NCI-H2081 treated with DMSO at 0.1 percent for 48 hours (cell line): ENCODE measurements at regions not wholly inside any gene's neighbourhood (a gene's known extent, or its start where the extent isn't known, plus 50 kb on each side); places are given as distances from the start of the nearest gene placed in this dataset.
"Not testable (repeated sequence)": the region's sequence is repeated elsewhere in the genome, so short reads cannot be mapped to it uniquely, and the experiment has no call there.

Experiments used
- DNase-seq: peaks from one replicate; lab custom pipeline; 2025; lab: John Stamatoyannopoulos, UW

DNA sequence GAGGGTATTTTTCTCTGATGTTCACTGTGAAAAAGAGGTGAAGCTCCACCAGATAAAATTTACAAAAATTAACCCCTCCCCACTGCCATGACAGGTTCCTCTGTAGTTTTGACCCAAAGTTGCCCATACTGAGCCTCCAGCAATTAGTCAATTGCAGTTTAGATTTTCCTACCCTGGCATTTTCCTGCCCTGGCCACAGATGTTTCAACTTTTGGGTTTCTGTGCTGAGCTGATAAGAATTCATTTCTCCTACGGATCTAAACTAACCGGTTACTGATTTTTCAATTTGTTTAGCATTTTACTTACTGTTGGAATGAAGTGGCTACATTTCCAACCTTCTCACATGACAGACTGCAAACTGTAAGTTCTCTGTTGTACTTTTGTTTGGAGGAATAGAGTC lies 1346.1 kb upstream of the EPHA6 start:
- DNase-seq: no peak

DNA sequence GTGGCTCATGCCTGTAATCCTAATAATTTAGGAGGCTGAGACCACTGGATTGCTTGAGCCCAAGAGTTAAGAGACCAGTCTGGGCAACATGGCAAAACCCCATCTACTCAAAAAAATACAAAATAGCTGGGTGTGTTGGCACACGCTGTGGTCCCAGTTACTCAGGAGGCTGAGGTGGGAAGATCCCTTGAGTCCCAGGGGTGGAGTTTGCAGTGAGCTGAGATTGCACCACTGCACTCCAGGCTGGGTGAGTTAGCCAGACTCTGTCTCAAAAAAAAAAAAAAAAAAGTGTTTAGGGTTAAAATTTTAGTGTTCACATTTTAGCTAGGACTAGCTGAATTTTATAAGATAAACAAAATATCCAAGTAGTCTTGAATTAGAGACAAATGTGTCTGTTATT lies 1340.1 kb upstream of the EPHA6 start:
- no peak for DNase-seq

DNA sequence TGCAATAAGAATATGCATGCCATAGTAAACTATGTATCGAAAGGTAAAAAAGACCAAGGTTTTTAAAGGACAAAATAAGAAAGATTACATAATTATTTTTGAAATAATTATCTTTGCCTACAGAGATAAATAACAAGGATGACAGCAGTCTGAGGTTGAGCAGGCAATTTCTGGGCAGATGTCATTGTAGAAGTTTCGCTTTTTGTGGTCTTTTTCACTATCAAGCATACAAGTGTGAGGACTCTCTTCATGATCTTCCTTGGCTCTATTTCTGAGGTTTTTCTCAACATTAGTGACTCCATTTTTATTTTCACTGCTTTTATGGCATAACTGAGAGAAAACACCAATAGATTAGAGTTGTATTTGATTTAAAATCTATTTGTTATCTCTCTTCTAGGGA lies 1337.9 kb upstream of the EPHA6 start:
- no peak for DNase-seq

DNA sequence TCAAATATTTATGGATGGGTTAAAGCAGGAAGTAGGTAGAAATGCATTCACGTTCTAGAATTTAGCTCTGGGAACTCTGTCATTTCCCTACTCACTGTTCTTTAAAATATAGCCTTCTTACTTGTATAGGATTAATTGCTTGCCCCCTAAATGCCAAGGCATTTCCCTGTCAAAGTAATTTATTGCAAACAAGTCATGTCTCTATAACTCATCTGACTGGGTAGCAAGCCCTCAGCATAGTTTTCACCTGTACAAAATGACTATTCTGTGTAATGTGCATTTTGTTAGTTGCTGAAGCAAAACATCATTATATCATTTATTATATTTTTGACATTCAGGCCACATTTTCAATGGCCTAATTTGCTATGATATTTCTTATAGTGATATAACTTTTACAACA lies 1308.2 kb upstream of the EPHA6 start:
- DNase-seq: no peak

DNA sequence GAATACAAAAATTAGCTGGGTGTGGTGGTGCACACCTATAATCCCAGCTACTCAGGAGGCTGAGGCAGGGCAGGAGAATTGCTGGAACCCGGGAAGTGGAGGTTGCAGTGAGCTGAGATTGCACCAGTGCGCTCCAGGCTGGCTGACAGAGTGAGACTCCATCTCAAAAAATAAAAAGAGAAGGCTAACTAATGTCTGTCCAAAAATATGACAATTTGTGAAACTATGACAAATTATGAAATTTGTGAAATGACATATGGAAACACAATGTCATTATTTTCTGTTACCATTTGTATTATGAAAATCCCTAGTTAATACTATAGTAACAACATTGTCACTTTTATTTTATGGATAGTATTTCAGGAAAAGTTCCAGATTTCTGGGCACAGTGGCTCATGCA lies 1306.3 kb upstream of the EPHA6 start:
- DNase-seq: no peak

DNA sequence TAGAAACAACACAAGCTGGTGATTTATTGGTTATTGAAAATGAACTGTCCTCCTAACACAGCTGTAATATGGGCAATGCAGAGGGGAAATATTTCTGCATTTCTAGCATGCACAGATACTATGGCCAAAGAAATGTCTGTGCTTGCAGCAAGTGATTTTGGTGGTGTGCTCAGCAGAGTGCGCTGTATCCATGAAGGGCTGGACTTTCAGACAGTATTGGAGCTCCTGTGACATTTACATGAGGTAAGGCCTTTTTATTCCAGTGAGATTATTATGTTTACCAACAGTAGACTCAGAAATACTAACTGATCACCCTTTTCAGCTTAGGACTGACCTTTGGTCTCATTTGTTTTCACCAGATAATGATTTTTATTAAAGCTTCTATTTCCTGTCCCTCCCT lies 1302.6 kb upstream of the EPHA6 start:
- DNase-seq: no peak

DNA sequence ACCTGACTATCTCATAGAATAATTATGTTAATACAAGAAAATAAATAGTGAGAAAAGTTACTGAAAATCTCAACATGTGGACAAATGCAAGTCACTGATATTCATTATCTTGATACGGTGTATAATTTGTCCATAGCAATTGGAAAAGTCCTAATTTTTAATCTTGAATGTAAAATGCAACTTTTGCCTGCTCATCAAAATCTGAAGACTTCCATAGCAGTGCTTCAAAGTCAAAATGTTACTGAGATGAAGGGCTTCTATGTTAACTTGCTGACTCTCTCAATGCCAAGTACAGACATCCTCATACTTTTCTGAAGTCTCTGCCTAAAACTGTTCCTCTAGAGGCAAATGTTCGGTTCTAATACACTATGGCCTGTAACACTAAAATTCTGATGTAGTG lies 1300.1 kb upstream of the EPHA6 start:
- DNase-seq: no peak

DNA sequence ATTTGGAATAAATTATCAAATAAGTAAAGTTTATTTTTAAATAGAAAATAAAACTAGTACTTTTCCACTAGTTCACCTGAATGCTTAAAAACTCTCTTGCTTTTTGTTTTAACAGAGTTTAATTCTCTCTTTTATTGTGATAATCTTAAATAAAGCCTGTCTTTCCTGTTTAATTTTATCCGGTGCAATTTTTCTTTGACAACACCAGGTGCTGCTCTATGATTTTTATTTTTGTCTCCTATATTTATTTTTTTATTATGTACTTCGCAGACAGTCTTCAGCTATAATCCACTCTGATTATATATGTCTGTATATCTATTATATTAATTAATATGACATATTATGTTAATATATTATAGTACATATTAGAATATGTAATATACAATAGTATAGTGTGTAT lies 1293.0 kb upstream of the EPHA6 start:
- DNase-seq: no peak

DNA sequence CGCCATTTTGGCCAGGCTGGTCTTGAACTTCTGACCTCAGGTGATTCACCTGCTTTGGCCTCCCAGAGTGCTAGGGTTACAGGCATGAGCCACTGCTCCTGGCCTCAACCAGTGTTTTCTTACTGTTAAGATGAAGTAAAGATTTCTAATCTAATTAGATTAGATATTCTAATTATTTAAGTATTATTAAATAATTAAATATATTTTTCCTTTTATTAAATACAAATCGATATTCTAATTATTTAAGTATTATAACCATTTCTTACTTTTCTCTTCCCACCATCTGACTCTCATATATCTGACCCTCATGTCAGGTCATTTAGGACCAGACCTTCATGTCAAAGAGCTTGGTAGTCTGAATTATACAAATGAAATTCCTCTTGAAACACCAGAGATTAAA lies 1291.9 kb upstream of the EPHA6 start:
- DNase-seq: no peak

DNA sequence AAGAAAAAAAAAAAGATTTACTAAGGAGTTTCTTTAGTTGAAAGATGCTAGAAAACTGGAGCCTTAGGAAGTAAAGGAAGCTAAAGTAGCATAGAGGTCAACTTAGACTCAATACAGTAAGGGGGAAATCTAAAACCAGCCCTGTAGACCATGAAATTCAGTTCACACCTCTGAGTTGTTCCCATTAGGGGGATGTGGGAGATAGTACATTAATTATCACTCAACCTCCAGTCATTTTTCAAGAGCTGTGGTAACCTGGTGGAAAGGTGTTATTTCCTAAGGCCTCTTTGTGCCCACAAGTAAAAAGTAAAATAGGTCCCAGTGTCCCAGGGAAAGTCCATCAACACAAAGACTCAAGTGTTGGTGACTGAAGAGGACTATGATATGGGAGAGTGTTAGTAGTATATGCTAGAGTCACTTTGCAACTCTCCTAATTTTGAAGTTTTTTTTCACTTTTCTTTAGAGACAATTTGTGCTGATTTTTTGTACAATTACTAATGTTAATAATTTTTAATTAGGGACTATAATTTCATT lies 1274.4 kb upstream of the EPHA6 start:
- DNase-seq: no peak

DNA sequence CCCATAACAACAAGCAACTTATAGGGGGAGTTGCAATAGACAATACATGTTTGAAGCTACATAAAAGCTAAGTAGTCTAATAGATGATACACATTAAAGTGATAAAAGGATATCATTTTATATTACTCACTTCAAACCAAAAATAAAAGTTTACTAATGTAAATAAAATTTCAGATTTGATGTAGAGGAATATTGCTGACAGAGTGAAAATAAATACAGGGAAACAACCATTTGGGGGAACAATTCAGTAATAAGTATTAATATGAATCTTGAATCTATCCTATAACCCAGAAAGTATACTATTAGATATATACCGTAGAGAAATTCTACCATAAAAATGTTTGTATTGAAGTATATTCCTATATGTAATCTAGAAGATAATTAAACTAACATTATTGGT lies 1248.9 kb upstream of the EPHA6 start:
- no peak for DNase-seq

DNA sequence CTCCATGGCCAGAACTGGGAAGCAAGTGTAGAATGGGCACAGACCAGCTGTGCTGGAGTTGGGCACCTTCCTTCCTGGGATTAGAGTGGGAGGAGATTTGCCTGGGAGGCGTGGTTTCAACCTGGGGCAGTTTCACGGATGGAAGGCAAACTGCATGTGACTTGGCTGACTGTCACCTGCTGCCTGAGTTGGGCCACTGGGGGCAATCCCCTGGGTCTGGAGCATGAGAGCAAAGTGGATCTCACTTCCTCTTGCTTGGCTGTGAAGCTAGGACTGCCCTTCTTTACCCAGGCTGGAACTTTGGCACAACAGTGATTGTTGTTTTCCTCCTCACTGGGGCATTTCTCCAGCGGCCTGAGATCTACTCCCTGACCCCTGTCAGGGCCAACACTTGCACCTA lies 1247.0 kb upstream of the EPHA6 start:
- no peak for DNase-seq

DNA sequence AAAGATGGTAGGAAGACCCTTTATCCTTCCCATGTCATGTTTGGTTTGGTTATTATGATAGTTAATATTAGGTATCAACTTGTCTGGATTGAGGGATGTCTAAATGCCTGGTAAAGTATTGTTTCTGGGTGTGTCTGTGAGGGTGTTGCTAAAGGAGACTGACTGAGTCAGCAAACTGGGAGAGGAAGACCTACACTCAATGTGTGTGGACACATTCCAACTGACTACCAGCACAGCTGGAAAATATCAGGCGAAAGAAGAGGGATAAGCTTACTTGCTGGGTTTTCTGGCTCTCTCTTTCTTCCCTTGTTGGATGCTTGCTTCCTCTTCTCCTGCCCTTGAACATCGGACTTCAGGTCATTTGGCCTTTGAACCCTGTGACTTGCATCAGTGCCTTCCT lies 1227.6 kb upstream of the EPHA6 start:
- DNase-seq: no peak

DNA sequence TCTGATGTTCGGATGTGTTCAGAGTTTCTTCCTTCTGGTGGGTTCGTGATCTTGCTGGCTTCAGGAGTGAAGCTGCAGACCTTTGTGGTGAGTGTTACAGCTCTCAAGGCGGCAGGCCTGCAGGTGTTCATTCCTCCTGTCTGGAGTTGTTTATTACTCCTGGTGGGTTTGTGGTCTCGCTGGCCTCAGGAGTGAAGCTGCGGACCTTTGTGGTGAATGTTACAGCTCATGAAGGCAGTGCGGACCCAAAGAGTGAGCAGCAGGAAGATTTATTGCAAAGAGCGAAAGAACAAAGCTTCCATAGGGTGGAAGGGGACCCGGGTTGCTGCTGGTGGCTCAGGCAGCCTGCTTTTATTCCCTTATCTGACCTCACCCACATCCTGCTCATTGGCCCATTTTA lies 1226.8 kb upstream of the EPHA6 start:
- DNase-seq: not testable (repeated sequence)

DNA sequence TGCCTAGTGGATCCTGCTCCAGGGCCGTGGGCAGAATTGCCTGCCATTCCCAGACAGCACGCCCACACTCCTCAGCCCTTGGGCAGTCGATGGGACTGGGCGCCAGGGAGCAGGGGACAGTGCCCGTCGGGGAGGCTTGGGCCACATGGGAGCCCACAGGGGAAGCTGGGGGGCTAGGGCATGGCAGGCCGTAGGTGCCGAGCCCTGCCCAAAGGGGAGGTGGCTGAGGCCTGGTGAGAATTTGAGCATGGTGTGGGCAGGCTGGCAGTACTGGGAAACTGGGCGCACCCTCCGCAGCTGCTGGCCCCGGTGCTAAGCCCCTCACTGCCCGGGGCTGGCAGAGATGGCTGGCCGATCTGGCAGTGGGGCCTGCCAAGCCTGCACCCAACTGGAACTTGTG lies 1225.9 kb upstream of the EPHA6 start:
- DNase-seq: no peak

DNA sequence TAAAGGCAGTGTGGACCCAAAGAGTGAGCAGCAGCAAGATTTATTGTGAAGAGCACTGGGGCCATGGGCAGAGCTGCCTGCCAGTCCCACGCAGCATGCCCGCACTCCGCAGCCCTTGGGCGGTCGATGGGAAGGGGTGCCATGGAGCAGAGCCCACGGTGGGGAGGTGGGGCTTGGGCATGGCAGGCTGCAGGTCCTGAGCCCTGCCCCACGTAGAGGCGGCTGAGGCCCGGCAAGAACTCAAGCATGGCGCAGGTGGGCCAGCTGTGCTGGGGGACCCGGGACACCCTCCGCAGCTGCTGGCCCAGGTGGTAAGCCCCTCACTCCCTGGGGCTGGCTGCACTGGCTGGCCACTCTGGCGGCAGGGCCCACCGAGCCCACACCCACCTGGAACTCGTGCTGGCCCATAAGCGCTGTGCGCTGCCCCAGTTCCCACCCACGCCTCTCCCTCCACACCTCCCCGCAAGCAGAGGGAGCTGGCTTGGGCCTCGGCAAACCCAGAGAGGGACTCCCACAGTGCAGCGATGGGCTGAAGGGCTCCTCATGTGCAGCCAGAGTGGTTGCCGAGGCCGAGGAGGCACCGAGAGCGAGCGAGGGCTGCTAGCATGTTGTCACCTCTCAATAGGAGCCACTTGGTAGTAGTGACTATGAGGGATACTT lies 1218.8 kb upstream of the EPHA6 start:
- no peak for DNase-seq

DNA sequence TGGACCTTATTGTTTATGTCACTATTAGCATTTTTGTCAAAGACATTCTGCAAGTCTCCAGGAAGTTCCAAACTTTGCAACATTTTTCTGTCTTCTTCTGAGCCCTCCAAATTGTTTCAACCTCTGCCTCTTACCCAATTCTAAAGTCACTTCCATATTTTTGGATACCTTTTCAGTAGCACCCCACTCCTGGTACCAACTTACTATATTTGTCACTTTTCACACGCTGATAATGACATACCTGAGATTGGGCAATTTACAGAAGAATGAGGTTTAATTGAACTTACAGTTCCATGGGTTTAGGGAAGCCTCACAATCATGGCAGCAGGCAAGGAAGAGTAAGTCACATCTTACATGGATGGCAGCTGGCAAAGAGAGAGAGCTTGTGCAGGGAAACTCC lies 1206.5 kb upstream of the EPHA6 start:
- no peak for DNase-seq

DNA sequence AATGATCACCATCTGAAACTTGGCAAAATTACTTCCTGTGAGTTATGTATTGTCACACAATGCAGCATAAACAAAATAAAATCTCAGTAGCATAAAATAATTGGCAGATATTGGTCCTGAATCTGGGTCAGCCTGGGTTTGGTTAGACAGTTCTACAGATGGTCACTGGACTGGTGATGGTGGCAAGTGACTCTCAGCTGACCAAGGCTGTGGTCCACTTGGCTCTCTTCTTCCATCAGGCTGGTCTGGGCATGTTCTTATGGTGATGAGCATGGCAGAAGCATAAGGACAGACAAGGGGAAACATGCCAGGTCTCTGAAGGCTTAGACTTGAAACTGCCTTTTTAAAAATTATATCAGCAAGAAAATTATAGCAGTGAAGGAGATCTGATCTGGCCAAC lies 1205.0 kb upstream of the EPHA6 start:
- no peak for DNase-seq

DNA sequence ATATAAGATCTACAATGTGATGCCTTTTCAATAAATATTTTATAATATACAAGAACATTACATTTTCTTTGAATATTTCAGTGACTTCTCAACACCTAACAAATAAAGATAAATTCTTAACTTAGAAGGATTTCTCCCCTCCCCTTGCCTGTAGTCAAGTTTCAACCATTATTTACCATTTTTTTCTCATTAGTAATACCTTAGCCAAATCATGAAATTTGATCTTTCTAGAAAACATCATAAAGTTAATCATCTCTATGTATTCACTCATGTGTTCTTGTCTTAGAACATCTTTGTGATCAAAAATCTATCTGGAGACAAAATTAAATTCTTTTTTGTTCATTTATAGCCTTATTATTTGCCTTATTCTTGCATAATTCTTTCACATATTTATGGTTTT lies 1201.8 kb upstream of the EPHA6 start:
- no peak for DNase-seq

DNA sequence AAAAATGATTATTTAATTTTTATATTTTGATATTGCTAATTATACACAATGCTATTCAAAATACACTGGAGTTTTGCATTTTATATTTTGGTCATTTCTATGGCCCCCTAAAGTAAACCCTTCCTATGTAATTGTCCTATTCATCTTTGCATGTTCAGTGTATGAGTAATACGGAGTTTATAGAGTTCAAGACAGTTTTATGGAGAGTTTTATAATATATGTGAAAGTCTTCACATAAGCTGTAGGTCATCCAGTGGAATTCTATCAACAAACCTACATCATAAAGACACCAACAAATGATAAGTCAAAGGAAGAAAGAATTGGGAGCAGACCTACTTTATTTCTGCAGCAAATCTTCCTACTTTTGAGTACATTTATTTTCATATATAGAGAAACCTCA lies 1200.4 kb upstream of the EPHA6 start:
- no peak for DNase-seq

DNA sequence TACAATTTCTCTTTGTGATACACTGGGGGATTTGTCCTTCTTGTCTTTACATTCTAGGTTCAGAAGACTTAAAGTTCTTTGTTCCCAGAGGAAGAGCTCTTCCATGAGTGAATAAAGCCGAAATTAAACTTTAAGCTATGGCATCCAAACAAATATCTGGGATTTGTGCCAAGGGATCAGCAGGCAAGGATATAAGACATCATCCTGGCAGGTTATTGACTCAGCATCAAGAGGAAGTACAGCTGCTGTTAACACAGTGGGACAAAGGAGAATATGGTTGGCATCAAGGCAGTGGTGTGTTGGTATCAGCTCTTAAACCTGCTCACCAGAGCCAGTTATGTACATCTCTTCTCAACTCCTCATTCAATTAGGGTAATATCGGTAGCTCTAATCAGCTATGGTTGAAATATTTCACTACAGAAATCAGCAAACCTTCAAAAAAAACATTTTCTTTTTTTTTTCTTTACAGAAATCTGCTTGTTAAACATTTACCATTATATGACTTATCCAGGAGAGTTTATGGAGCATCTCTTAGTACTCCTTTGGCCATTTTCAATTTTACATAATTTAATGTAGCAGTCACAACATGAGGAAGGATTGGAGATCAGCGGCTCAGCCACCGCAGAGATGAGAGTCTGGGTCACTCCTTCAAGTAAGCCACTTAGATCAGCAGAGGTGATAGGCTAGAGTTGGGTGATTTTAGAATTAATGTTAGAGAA lies 1198.6 kb upstream of the EPHA6 start:
- DNase-seq: no peak

DNA sequence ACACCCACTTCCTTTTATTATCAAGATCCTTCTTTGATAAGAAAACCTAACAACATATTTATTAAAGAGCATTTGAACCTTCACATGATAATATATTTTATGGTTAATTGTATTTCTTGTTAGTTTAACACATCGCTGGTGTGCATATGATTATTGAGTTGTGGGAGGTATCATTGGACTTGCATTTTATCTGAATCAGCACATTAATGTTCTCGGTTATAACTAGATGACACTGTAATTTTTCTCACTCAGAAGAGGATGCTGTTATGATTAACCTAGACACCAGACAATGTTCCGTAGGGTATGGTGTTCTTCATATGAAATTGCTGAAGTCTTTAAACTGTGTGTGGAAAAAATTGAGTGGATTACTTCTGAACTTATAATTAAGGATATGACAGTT lies 1188.3 kb upstream of the EPHA6 start:
- DNase-seq: no peak

DNA sequence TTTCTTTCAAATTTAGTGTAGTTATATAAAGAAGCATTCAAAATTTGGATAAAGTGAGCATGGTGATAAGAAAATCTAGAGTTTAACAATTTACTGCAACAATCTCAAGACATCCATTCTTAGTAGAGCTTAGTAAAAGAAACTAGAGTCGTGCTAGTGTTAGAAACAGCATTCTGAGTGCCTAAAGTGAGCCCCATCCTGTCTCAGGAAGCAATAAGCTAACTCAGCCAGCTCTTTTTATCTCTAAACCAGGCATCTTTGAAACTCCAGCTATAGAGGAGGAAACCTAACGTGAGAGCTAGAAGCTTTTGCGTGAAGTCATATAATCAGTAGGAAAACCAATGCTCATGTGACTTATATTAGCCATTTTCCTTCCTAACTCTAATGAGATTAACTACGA lies 1187.1 kb upstream of the EPHA6 start:
- no peak for DNase-seq

DNA sequence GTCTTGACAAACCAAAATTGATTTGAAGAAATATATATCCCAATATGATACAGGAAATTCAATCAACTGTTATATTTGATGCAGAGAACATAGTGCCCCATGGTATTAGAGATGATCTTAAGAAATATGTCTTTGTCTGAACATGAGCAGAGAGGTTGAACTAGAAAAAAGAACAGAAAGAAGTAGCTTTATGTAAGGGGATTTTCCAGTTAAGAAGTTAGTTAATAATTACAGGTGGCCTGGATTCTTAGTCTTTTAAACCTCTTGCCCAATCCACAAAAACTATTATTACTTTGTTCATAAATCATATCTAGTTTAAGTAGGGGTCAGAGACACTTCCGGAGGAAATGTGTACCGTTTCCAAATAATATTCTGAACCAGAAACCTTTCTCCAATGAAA lies 1186.7 kb upstream of the EPHA6 start:
- DNase-seq: no peak
